ENCODE measurements at regions not wholly inside any gene's neighbourhood (a gene's known extent, or its start where the extent isn't known, plus 50 kb on each side); places are given as distances from the start of the nearest gene placed in this dataset.

GRCh38 chr4:104940927-104941326 lies 205.7 kb upstream of the TET2 start:
- DNase-seq (ENCODE audit: extremely low read depth in 1 of 2, low read depth in 1 of 2): no peak

- DNase-seq (ENCODE audit: extremely low read depth in 1 of 2, low read depth in 1 of 2): no peak
Observed at GRCh38 chr4:104941661-104942062, 205.0 kb upstream of the TET2 start.

GRCh38 chr4:104942990-104943743 lies 203.5 kb upstream of the TET2 start:
- no peak for DNase-seq (ENCODE audit: extremely low read depth in 1 of 2, low read depth in 1 of 2)

GRCh38 chr4:104944596-104944995 lies 202.1 kb upstream of the TET2 start:
- no peak for DNase-seq (ENCODE audit: extremely low read depth in 1 of 2, low read depth in 1 of 2)

- no peak for DNase-seq (ENCODE audit: extremely low read depth in 1 of 2, low read depth in 1 of 2)
Observed at GRCh38 chr4:104964410-104965175, 182.1 kb upstream of the TET2 start.

- DNase-seq (ENCODE audit: extremely low read depth in 1 of 2, low read depth in 1 of 2): peak in 1 of 2 donors; percentile 44
Observed at GRCh38 chr4:104966349-104967033, 180.2 kb upstream of the TET2 start.

- no peak for DNase-seq (ENCODE audit: extremely low read depth in 1 of 2, low read depth in 1 of 2)
Observed at GRCh38 chr4:104967034-104967401, 179.7 kb upstream of the TET2 start.

- DNase-seq (ENCODE audit: extremely low read depth in 1 of 2, low read depth in 1 of 2): no peak
Observed at GRCh38 chr4:104969394-104970082, 177.1 kb upstream of the TET2 start.

GRCh38 chr4:104971462-104971861 lies 175.2 kb upstream of the TET2 start:
- DNase-seq (ENCODE audit: extremely low read depth in 1 of 2, low read depth in 1 of 2): no peak

- DNase-seq (ENCODE audit: extremely low read depth in 1 of 2, low read depth in 1 of 2): no peak
Observed at GRCh38 chr4:104973708-104974107, 173.0 kb upstream of the TET2 start.

GRCh38 chr4:104975617-104976016 lies 171.1 kb upstream of the TET2 start:
- DNase-seq (ENCODE audit: extremely low read depth in 1 of 2, low read depth in 1 of 2): no peak

GRCh38 chr4:104976262-104976661 lies 170.4 kb upstream of the TET2 start:
- DNase-seq (ENCODE audit: extremely low read depth in 1 of 2, low read depth in 1 of 2): no peak

- no peak for DNase-seq (ENCODE audit: extremely low read depth in 1 of 2, low read depth in 1 of 2)
Observed at GRCh38 chr4:104979083-104979760, 167.5 kb upstream of the TET2 start.

- DNase-seq (ENCODE audit: extremely low read depth in 1 of 2, low read depth in 1 of 2): no peak
Observed at GRCh38 chr4:104983615-104984179, 163.0 kb upstream of the TET2 start.

GRCh38 chr4:104986306-104986705 lies 160.4 kb upstream of the TET2 start:
- no peak for DNase-seq (ENCODE audit: extremely low read depth in 1 of 2, low read depth in 1 of 2)

- DNase-seq (ENCODE audit: extremely low read depth in 1 of 2, low read depth in 1 of 2): no peak
Observed at GRCh38 chr4:104989371-104989770, 157.3 kb upstream of the TET2 start.

GRCh38 chr4:105002278-105002677 lies 144.4 kb upstream of the TET2 start:
- no peak for DNase-seq (ENCODE audit: extremely low read depth in 1 of 2, low read depth in 1 of 2)

GRCh38 chr4:105014234-105014633 lies 132.4 kb upstream of the TET2 start:
- DNase-seq (ENCODE audit: extremely low read depth in 1 of 2, low read depth in 1 of 2): no peak

- no peak for DNase-seq (ENCODE audit: extremely low read depth in 1 of 2, low read depth in 1 of 2)
Observed at GRCh38 chr4:105014635-105015034, 132.0 kb upstream of the TET2 start.

- DNase-seq (ENCODE audit: extremely low read depth in 1 of 2, low read depth in 1 of 2): no peak
Observed at GRCh38 chr4:105015750-105016149, 130.9 kb upstream of the TET2 start.
